ENCODE measurements at regions not wholly inside any gene's neighbourhood (a gene's known extent, or its start where the extent isn't known, plus 50 kb on each side); places are given as distances from the start of the nearest gene placed in this dataset.

DNA sequence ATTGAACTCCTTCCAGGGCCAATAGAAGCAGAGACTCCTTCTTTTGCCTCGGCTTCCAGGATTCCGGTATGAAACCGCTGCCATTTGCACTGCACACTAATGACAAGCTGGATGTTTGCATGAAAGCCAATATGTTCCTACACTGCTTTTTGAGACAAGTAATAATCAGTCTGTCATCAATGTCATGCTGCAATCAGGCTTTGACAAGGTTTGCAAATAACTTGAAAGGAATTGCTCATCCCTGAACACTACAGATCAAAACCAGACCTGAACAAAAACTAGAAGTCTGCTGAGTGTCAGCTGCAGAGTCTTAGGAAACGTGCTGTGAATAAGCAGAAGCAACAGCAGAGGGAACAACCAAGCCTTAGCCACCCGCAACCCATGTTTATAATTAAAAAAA is 720.7 kb upstream of the CXADR start:
- H3K27ac Mint-ChIP-seq (ENCODE audit: unreplicated experiment): no peak overlapping the region
- no peaks in the 10 kb centered on the region for H3K27me3 Mint-ChIP-seq (ENCODE audit: low read depth)
- no peak for DNase-seq (ENCODE audit: low spot score)
- TF ChIP-seq, protein P1, sequence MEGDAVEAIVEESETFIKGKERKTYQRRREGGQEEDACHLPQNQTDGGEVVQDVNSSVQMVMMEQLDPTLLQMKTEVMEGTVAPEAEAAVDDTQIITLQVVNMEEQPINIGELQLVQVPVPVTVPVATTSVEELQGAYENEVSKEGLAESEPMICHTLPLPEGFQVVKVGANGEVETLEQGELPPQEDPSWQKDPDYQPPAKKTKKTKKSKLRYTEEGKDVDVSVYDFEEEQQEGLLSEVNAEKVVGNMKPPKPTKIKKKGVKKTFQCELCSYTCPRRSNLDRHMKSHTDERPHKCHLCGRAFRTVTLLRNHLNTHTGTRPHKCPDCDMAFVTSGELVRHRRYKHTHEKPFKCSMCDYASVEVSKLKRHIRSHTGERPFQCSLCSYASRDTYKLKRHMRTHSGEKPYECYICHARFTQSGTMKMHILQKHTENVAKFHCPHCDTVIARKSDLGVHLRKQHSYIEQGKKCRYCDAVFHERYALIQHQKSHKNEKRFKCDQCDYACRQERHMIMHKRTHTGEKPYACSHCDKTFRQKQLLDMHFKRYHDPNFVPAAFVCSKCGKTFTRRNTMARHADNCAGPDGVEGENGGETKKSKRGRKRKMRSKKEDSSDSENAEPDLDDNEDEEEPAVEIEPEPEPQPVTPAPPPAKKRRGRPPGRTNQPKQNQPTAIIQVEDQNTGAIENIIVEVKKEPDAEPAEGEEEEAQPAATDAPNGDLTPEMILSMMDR (IDR thresholded peaks at IDR 0.05): no peak
- no peak overlapping the region for H3K4me3 Mint-ChIP-seq (ENCODE audit: unreplicated experiment)
- H3K4me1 Mint-ChIP-seq (ENCODE audit: low read depth): peaks cover 37% of the 10 kb centered on the region
- no peaks in the 10 kb centered on the region for H3K9me3 Mint-ChIP-seq (ENCODE audit: low read depth)
- no peaks in the 10 kb centered on the region for H3K36me3 Mint-ChIP-seq (ENCODE audit: low read depth)

DNA sequence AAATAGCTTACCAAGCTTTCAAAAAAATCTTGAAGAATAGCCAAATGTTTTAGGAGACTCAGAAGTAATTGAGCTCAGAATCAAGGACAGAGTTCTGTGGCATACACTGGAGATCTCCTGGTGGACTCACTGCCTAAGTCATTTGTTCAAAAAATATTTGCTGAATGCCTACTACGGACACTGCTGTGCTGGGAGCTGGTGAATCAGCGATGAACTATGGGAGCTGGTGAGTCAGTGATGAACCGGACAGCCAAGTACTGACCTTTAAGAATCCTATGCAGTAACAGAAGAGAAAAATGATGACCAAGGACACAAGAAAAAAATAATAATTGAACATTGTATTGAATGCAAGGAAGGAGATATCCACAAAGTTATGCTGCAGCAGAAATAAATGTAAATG is 717.9 kb upstream of the CXADR start:
- no peak for DNase-seq (ENCODE audit: low spot score)
- H3K9me3 Mint-ChIP-seq (ENCODE audit: low read depth): no peaks in the 10 kb centered on the region
- peaks cover 43% of the 10 kb centered on the region for H3K4me1 Mint-ChIP-seq (ENCODE audit: low read depth)
- peak overlapping the region; percentile 49 for H3K27ac Mint-ChIP-seq (ENCODE audit: unreplicated experiment)
- H3K27me3 Mint-ChIP-seq (ENCODE audit: low read depth): no peaks in the 10 kb centered on the region
- H3K4me3 Mint-ChIP-seq (ENCODE audit: unreplicated experiment): no peak overlapping the region
- TF ChIP-seq, protein P1 (IDR thresholded peaks at IDR 0.05): peak; percentile 13
- no peaks in the 10 kb centered on the region for H3K36me3 Mint-ChIP-seq (ENCODE audit: low read depth)

DNA sequence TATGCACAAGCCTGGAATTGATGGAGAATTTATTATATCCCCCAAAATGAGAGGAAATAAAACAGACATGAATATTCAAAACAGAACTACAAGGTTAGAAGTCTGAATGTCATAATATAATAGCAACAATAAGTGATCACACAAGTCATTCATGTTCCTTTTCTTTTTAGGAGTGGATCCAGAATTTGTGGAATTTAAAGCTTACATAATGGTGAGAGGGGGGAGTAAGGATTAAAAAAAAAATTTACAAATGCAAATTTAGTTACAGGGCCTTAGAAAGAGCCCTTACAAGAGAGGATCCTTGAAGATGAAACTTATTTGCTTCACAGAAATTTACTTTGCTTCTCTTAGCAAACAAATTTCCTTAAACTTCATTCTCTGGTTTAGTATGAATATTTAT is 716.1 kb upstream of the CXADR start:
- no peaks in the 10 kb centered on the region for H3K36me3 Mint-ChIP-seq (ENCODE audit: low read depth)
- no peak overlapping the region for H3K4me3 Mint-ChIP-seq (ENCODE audit: unreplicated experiment)
- TF ChIP-seq, protein P1 (IDR thresholded peaks at IDR 0.05): no peak
- no peaks in the 10 kb centered on the region for H3K27me3 Mint-ChIP-seq (ENCODE audit: low read depth)
- H3K4me1 Mint-ChIP-seq (ENCODE audit: low read depth): peaks cover 43% of the 10 kb centered on the region
- peaks cover 3% of the 10 kb centered on the region for H3K9me3 Mint-ChIP-seq (ENCODE audit: low read depth)
- DNase-seq (ENCODE audit: low spot score): no peak
- H3K27ac Mint-ChIP-seq (ENCODE audit: unreplicated experiment): no peak overlapping the region

DNA sequence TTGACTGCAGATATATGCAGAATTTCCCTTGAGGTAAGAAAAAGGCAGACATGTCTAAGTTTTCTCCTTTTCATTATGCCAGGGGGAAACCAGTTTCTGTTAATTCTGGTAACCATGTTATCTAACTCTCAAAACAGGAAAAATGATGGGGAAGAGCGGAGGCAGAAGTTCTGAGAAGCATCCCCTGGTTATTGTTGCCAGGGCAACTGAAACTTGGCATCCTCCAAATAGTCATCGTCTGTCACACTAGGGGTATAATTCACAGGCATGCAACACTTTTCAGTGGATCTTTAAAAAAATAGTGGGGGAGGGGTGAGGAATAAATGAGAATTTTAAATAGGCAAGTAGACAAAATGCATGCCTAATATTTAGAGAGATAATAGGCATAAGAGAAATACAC is 715.3 kb upstream of the CXADR start:
- Mint-ChIP-seq H3K27ac (ENCODE audit: unreplicated experiment) (no peak overlapping the region), H3K4me3 (ENCODE audit: unreplicated experiment) (no peak overlapping the region), H3K36me3 (ENCODE audit: low read depth) (no peaks in the 10 kb centered on the region), H3K27me3 (ENCODE audit: low read depth) (no peaks in the 10 kb centered on the region), H3K9me3 (ENCODE audit: low read depth) (peaks cover 7% of the 10 kb centered on the region), H3K4me1 (ENCODE audit: low read depth) (peaks cover 42% of the 10 kb centered on the region)
- DNase-seq (ENCODE audit: low spot score): no peak
- TF ChIP-seq, protein P1 (IDR thresholded peaks at IDR 0.05): no peak

DNA sequence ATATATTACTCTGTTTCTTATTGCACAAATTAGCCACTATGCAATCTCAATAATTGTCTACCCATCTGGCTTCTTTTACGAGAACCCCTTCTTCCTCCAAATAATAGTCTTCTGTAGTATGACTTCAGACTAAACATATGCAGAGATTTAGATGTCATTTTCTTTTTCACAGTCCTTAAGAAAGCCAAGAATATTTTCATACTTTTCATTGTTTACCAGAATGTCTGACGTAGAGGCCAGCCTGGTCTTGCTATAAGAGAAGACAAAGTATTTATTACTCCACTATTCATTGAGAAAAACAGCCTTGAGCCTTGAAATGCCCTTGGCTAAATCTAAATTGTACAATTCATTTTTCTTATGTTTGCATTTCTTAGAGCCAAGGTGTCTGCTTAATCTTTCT is 714.9 kb upstream of the CXADR start:
- Mint-ChIP-seq H3K9me3 (ENCODE audit: low read depth) (peaks cover 7% of the 10 kb centered on the region), H3K4me1 (ENCODE audit: low read depth) (peaks cover 37% of the 10 kb centered on the region), H3K27ac (ENCODE audit: unreplicated experiment) (no peak overlapping the region), H3K27me3 (ENCODE audit: low read depth) (no peaks in the 10 kb centered on the region), H3K36me3 (ENCODE audit: low read depth) (no peaks in the 10 kb centered on the region), H3K4me3 (ENCODE audit: unreplicated experiment) (no peak overlapping the region)
- TF ChIP-seq, protein P1 (IDR thresholded peaks at IDR 0.05): no peak
- no peak for DNase-seq (ENCODE audit: low spot score)

Measured in chondrocyte (in vitro differentiated cells).